CD4-positive, alpha-beta memory T cell (primary cell): ENCODE measurements at regions not wholly inside any gene's neighbourhood (a gene's known extent, or its start where the extent isn't known, plus 50 kb on each side); places are given as distances from the start of the nearest gene placed in this dataset.
"Not testable (repeated sequence)": the region's sequence is repeated elsewhere in the genome, so short reads cannot be mapped to it uniquely, and the experiment has no call there.

ENCODE experiments used
- CTCF ChIA-PET: fragments of 350-600 bp; sonication (Branson Sonifier 250); formaldehyde crosslinking; loops from one replicate; lab custom pipeline; 2021; ENCODE audit warnings: inconsistent platforms; ENCODE audit not compliant: partially characterized antibody; lab: Charles Lee
- POLR2A ChIA-PET: fragments of 350-600 bp; sonication (Branson Sonifier 250); formaldehyde crosslinking; loops from one replicate; lab custom pipeline; 2021; ENCODE audit not compliant: partially characterized antibody; lab: Charles Lee
- DNase-seq, 5 donors: peaks; one replicate each; pipeline versions ENCODE4 v3.0.0 to v3.0.0-alpha.2; 2020 to 2022; ENCODE audit warnings: mixed read lengths in 1 of 5
- H3K27ac ChIP-seq: one replicate; pipeline ENCODE4 v1.7.0; 2013; ENCODE audit warnings: low read depth, low read length
- H3K27me3 ChIP-seq: 2 replicates; pipeline ENCODE4 v1.7.0; 2013; ENCODE audit warnings: mild to moderate bottlenecking, low read length, moderate library complexity; ENCODE audit not compliant: insufficient read depth
- H3K36me3 ChIP-seq: 2 replicates; pipeline ENCODE4 v1.7.0; 2013; ENCODE audit warnings: mild to moderate bottlenecking, low read length, moderate library complexity; ENCODE audit not compliant: insufficient read depth
- H3K4me1 ChIP-seq: 2 replicates; pipeline ENCODE4 v1.7.0; 2013; ENCODE audit warnings: mild to moderate bottlenecking, low read length, moderate library complexity; ENCODE audit not compliant: insufficient read depth
- H3K4me3 ChIP-seq, 2 donors: one replicate each; pipeline ENCODE4 v1.7.0; 2013; ENCODE audit warnings: low read length in 2 of 2, mild to moderate bottlenecking in 1 of 2
- H3K9me3 ChIP-seq, 2 donors: one replicate each; pipeline ENCODE4 v1.7.0; 2013; ENCODE audit warnings: low read length in 2 of 2, control low read depth in 1 of 2; ENCODE audit not compliant: control insufficient read depth in 1 of 2
- H3K27ac Mint-ChIP-seq, 7 donors: one replicate each; pipeline ENCODE4 v1.8.0; 2020 to 2021; ENCODE audit warnings: mixed read lengths in 7 of 7, mild to moderate bottlenecking in 6 of 7, inconsistent platforms in 3 of 7, moderate library complexity in 3 of 7
- H3K27me3 Mint-ChIP-seq, 2 donors: one replicate each; pipeline ENCODE4 v1.8.0; 2020 to 2021; ENCODE audit warnings: mixed read lengths in 2 of 2
- H3K36me3 Mint-ChIP-seq, 2 donors: one replicate each; pipeline ENCODE4 v1.8.0; 2020 to 2021; ENCODE audit warnings: mixed read lengths in 2 of 2, inconsistent platforms in 1 of 2, mild to moderate bottlenecking in 1 of 2
- H3K4me1 Mint-ChIP-seq, 4 donors: one replicate each; pipeline ENCODE4 v1.8.0; 2020 to 2021; ENCODE audit warnings: mixed read lengths in 4 of 4, mild to moderate bottlenecking in 1 of 4
- H3K4me3 Mint-ChIP-seq, 8 donors: one replicate each; pipeline ENCODE4 v1.8.0; 2020 to 2021; ENCODE audit warnings: mixed read lengths in 8 of 8, mild to moderate bottlenecking in 7 of 8, moderate library complexity in 6 of 8, inconsistent platforms in 3 of 8
- H3K9me3 Mint-ChIP-seq, 8 donors: one replicate each; pipeline ENCODE4 v1.8.0; 2020 to 2021; ENCODE audit warnings: mixed read lengths in 8 of 8, mild to moderate bottlenecking in 5 of 8, inconsistent platforms in 3 of 8, moderate library complexity in 1 of 8
- intact Hi-C: fragments of 100-400 bp; cut with micrococcal nuclease; formaldehyde crosslinking; loops from one replicate; pipeline ENCODE4 v1.15.1; 2023

DNA sequence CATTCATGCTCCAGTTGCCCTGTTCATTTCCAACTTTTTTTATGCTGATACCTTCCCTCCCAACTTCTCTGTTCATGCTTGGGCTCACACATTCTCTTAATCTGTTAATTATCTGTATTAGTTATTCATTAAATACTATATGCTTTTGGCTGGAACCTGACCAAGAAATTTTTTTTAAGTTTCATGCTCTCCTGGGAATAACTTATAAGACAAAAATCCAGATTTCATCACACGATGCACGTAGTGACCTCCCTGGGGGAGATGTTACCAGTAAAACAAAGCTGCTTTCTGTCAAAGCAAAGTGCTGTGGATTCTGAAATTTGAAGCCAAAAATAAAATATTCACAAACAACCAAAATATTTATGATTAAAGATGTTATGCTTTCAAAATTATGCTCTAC lies 215.0 kb upstream of the USP15 start:
- Histone ChIP-seq H3K27me3 (no peaks in the 10 kb centered on the region), H3K36me3 (no peaks in the 10 kb centered on the region), H3K4me1 (no peaks in the 10 kb centered on the region), H3K4me3 (no peak overlapping the region), H3K9me3 (no peaks in the 10 kb centered on the region), H3K27ac (no peak overlapping the region)
- Mint-ChIP-seq H3K36me3 (no peaks in the 10 kb centered on the region), H3K4me3 (no peak overlapping the region), H3K9me3 (peaks cover 0 to 5% (median 4%) of the 10 kb centered on the region in 8 donors), H3K4me1 (no peaks in the 10 kb centered on the region), H3K27ac (no peak overlapping the region), H3K27me3 (no peaks in the 10 kb centered on the region)
- ChIA-PET POLR2A (no interaction called here), CTCF (no interaction called here)
- intact Hi-C loops: no loop called here
- no peak for DNase-seq

DNA sequence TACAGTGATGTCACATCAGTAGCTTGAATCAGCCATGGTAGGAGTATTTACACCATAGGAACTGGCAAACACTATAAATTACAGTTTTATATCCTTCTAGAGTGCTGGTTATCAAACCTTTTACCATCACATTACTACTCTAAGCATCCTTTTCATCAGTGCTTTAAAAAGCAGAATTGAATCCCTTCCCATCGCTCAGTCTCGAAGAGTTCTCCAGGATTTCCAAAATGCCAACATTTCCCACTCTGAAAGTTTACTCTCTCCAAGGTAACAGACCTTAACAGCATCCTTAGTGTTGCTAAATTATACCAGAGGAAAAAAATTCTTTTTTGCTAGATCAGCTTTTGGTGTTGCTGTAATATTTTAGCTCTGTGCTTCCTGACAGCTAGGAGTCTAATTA lies 209.4 kb upstream of the USP15 start:
- Histone ChIP-seq H3K4me1 (no peaks in the 10 kb centered on the region), H3K9me3 (no peaks in the 10 kb centered on the region), H3K36me3 (no peaks in the 10 kb centered on the region), H3K4me3 (no peak overlapping the region), H3K27ac (no peak overlapping the region), H3K27me3 (no peaks in the 10 kb centered on the region)
- Mint-ChIP-seq H3K36me3 (no peaks in the 10 kb centered on the region), H3K27me3 (no peaks in the 10 kb centered on the region), H3K27ac (no peak overlapping the region), H3K9me3 (peaks cover 0 to 2% (median 0%) of the 10 kb centered on the region in 8 donors), H3K4me3 (no peak overlapping the region), H3K4me1 (no peaks in the 10 kb centered on the region)
- DNase-seq: no peak
- ChIA-PET CTCF (no interaction called here), POLR2A (no interaction called here)
- intact Hi-C loops: no loop called here

DNA sequence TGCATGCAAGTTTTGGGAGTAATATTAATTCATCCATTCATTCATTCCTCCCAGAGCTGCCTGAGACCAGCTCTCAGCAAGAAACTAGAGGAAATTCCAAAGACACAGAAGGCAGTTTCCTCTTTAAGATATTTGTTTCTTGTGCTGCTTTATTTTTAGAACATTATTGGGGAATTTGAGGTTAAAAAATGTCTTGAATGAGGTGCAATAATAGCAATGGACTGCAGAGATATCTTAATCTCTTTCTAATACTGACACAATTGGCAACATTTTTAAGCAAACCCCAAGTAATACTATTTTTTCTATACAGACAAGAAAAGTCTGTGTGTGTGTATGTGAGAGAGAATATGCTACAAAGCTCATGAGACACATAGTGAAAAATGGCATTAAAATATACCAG lies 190.2 kb upstream of the USP15 start:
- H3K9me3 Mint-ChIP-seq: no peaks in the 10 kb centered on the region
- Histone ChIP-seq H3K4me1 (no peaks in the 10 kb centered on the region), H3K27ac (no peak overlapping the region), H3K36me3 (no peaks in the 10 kb centered on the region), H3K4me3 (no peak overlapping the region), H3K9me3 (no peaks in the 10 kb centered on the region), H3K27me3 (no peaks in the 10 kb centered on the region)
- ChIA-PET POLR2A (no interaction called here), CTCF (no interaction called here)
- no peak overlapping the region for H3K27ac Mint-ChIP-seq
- no peaks in the 10 kb centered on the region for H3K36me3 Mint-ChIP-seq
- H3K4me1 Mint-ChIP-seq: no peaks in the 10 kb centered on the region
- H3K27me3 Mint-ChIP-seq: peaks cover 0 to 10% of the 10 kb centered on the region in 2 donors
- DNase-seq: no peak
- intact Hi-C loops: no loop called here
- H3K4me3 Mint-ChIP-seq: no peak overlapping the region

DNA sequence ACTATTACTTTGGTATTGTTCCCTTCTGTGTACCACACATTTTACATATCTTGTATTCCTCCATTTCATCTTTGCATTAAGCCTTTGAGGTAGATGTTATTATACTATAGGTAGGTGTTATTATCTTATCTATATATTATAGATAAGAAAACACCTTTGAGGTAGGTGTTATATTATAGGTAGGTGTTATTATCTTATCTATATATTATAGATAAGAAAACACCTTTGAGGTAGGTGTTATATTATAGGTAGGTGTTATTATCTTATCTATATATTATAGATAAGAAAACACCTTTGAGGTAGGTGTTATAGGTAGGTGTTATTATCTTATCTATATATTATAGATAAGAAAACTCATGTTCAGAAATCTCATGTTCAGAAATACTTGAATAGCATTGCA lies 187.0 kb upstream of the USP15 start:
- H3K4me3 Mint-ChIP-seq, H3K36me3 ChIP-seq, CTCF ChIA-PET, H3K9me3 ChIP-seq, DNase-seq, H3K27ac ChIP-seq, H3K4me1 ChIP-seq, POLR2A ChIA-PET, H3K36me3 Mint-ChIP-seq, H3K9me3 Mint-ChIP-seq, intact Hi-C loops, H3K4me3 ChIP-seq, H3K27me3 ChIP-seq, H3K27me3 Mint-ChIP-seq, H3K4me1 Mint-ChIP-seq, H3K27ac Mint-ChIP-seq: not testable (repeated sequence)

DNA sequence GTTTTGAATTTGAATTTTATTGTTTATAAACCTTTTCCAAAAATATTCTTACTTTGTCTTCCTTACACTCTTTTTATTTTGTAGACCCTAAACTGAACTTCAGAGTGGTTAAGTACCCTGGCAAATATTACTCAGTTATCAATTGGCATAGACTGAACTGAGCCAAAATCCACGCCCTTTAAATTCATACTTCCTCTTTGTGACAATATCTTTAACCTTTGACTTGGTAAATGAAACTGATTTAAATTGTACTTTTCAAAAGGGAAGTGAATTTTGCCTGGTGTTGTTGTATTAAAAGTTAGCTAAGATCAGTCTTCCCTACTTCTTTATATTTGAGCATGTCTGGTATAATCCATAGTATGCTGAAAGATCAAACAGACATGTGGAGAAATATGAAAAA lies 184.3 kb upstream of the USP15 start:
- H3K4me3 Mint-ChIP-seq: no peak overlapping the region
- H3K9me3 Mint-ChIP-seq: no peaks in the 10 kb centered on the region
- H3K36me3 Mint-ChIP-seq: no peaks in the 10 kb centered on the region
- peaks cover 1 to 7% of the 10 kb centered on the region in 2 donors for H3K27me3 Mint-ChIP-seq
- DNase-seq: no peak
- Histone ChIP-seq H3K27me3 (no peaks in the 10 kb centered on the region), H3K27ac (no peak overlapping the region), H3K36me3 (no peaks in the 10 kb centered on the region), H3K9me3 (no peaks in the 10 kb centered on the region), H3K4me3 (no peak overlapping the region), H3K4me1 (no peaks in the 10 kb centered on the region)
- POLR2A ChIA-PET: no interaction called here
- no peak overlapping the region for H3K27ac Mint-ChIP-seq
- intact Hi-C loops: no loop called here
- no peaks in the 10 kb centered on the region for H3K4me1 Mint-ChIP-seq
- CTCF ChIA-PET: interaction anchor here (0.6 kb wide), 1 partner anchor 1862 kb away, joined by 4 read pairs; no protein-coding TSS in a partner anchor

DNA sequence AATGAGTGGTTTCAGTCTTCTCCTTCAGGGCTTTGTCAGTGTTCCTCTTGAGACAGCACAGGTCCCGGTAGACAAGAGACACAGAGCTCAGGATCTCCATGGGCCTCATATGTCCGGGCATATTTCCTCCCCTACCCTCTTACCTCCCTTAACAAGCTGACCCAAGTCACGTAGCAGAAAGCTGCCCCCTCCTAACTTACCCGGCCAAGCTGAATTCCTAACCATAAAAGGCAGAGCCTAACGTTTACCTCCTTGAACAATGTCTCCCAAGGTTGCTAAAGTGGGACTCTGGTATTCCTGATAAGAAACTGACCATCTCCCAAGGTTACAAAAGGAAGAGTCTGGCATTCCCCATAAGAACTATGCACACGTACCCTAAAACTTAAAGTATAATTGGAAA lies 182.2 kb upstream of the USP15 start:
- Histone ChIP-seq H3K4me1 (no peaks in the 10 kb centered on the region), H3K4me3 (no peak overlapping the region), H3K27me3 (no peaks in the 10 kb centered on the region), H3K36me3 (no peaks in the 10 kb centered on the region), H3K9me3 (no peaks in the 10 kb centered on the region), H3K27ac (no peak overlapping the region)
- ChIA-PET CTCF (no interaction called here), POLR2A (no interaction called here)
- no peak for DNase-seq
- Mint-ChIP-seq H3K9me3 (peaks cover 0 to 3% (median 0%) of the 10 kb centered on the region in 8 donors), H3K36me3 (no peaks in the 10 kb centered on the region), H3K4me1 (no peaks in the 10 kb centered on the region), H3K4me3 (no peak overlapping the region), H3K27me3 (peaks cover 1 to 5% of the 10 kb centered on the region in 2 donors), H3K27ac (no peak overlapping the region)
- intact Hi-C loops: no loop called here

DNA sequence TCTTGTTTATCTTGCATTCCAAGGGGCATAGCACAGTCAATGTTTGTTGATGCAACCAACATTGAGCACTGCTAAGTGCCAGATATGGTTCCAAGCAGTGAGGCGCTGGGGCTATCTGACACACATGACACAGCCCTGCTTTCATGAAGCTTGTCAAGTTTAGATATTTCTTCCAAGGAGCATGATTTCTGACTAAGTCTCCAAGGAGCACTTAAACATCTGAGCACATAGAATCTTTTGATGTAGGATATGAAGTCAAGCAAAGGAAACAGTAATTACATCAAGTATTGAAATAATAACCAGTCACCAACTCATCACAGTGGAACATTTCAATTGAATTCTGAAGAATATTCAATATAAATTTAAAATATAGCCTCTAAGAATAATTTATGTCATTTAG lies 177.8 kb upstream of the USP15 start:
- intact Hi-C loops: no loop called here
- POLR2A ChIA-PET: no interaction called here
- no peak overlapping the region for H3K27ac Mint-ChIP-seq
- no peak for DNase-seq
- Histone ChIP-seq H3K9me3 (no peaks in the 10 kb centered on the region), H3K4me1 (no peaks in the 10 kb centered on the region), H3K4me3 (no peak overlapping the region), H3K27ac (no peak overlapping the region), H3K36me3 (no peaks in the 10 kb centered on the region), H3K27me3 (no peaks in the 10 kb centered on the region)
- no peaks in the 10 kb centered on the region for H3K4me1 Mint-ChIP-seq
- no peak overlapping the region for H3K4me3 Mint-ChIP-seq
- CTCF ChIA-PET: no interaction called here
- H3K9me3 Mint-ChIP-seq: peaks cover 0 to 11% (median 6%) of the 10 kb centered on the region in 8 donors
- H3K36me3 Mint-ChIP-seq: no peaks in the 10 kb centered on the region
- peaks cover 1% of the 10 kb centered on the region in 2 donors for H3K27me3 Mint-ChIP-seq

DNA sequence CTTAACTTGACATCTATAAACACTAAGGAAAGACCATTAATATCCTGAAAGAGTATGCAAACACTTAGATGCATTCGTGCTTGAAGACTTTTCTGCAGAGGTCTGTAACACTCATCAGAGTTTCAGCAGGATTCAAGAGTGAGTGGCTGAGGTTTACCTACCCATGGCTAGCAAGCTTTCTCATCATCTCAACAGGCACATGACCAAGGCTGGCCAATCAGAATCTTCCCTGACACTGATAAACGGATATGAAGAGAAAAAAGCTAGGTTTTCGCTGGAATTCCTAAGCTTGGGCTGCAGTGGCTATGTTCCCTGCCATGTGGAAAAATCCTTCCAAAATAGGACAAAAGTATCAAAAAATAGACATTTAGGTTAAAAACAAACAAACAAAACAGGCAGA lies 162.1 kb upstream of the USP15 start:
- H3K27ac Mint-ChIP-seq: no peak overlapping the region

More for the DNA sequence above, 162.1 kb upstream of the USP15 start:
- Histone ChIP-seq H3K27me3 (no peaks in the 10 kb centered on the region), H3K9me3 (no peaks in the 10 kb centered on the region), H3K4me3 (no peak overlapping the region), H3K27ac (no peak overlapping the region), H3K4me1 (no peaks in the 10 kb centered on the region), H3K36me3 (no peaks in the 10 kb centered on the region)
- H3K9me3 Mint-ChIP-seq: no peaks in the 10 kb centered on the region
- no peak overlapping the region for H3K4me3 Mint-ChIP-seq
- DNase-seq: no peak
- CTCF ChIA-PET: no interaction called here
- H3K27me3 Mint-ChIP-seq: peaks cover 0 to 1% of the 10 kb centered on the region in 2 donors
- no peaks in the 10 kb centered on the region for H3K36me3 Mint-ChIP-seq
- intact Hi-C loops: no loop called here
- no peaks in the 10 kb centered on the region for H3K4me1 Mint-ChIP-seq
- POLR2A ChIA-PET: no interaction called here
